Fibroblast of skin of left biceps (primary cell): ENCODE measurements at regions not wholly inside any gene's neighbourhood (a gene's known extent, or its start where the extent isn't known, plus 50 kb on each side); places are given as distances from the start of the nearest gene placed in this dataset.

Experiments
- DNase-seq, 2 experiments: peaks; one replicate each; pipeline ENCODE4 v3.0.0-alpha.2; 2013; ENCODE audit warnings: low read depth in 2 of 2

DNA sequence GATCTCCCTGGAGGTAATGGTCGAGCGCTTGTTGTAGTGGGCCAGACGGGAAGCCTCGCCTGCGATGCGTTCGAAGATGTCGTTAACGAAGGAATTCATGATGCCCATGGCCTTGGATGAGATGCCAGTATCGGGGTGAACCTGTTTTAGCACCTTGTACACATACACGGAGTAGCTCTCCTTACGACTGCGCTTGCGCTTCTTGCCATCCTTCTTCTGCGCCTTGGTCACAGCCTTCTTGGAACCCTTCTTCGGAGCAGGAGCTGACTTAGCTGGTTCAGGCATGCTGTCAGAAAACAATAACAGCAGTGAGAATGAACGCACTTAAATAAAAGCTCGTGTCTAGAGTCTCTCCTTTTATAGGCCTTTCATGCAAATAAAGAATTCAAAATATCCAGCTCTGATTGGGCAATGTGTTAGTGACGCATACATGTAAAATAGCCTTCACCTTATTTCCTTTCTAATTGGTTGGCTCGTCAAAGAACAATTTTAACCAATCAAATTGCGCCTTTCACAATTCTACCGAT, 129.2 kb downstream of the HFE start:
- DNase-seq: peak; percentile 98 to 99

DNA sequence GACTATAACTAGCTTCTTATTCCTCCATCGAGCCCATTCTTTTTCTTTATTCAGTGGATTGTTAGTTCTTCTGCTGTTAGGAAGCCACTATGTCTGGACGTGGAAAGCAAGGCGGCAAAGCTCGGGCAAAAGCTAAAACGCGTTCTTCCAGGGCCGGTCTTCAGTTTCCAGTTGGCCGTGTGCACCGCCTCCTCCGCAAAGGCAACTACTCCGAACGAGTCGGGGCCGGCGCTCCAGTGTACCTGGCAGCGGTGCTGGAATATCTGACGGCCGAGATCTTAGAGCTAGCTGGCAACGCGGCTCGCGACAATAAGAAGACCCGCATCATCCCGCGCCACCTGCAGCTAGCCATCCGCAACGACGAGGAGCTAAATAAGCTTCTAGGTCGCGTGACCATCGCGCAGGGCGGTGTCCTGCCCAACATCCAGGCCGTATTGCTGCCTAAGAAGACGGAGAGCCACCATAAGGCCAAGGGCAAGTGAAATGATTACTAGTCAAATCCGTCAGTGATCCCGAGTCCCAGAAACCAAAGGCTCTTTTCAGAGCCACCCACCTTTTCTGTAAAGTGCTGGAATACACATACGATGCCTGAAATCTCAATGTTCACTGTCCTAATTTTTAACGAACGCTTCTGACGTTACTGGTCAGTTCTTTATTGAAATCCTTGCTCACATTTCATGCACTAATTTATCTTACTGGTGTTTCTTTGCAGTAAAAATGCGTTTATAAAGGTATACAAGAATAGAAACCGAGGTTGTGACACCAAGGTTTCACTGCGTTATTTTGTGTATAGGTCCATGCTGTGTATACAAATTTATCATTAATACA, 129.9 kb downstream of the HFE start:
- DNase-seq: no peak

- DNase-seq: no peak
Measured at GRCh38 chr6:26217714-26218075, 130.5 kb downstream of the HFE start.

DNA sequence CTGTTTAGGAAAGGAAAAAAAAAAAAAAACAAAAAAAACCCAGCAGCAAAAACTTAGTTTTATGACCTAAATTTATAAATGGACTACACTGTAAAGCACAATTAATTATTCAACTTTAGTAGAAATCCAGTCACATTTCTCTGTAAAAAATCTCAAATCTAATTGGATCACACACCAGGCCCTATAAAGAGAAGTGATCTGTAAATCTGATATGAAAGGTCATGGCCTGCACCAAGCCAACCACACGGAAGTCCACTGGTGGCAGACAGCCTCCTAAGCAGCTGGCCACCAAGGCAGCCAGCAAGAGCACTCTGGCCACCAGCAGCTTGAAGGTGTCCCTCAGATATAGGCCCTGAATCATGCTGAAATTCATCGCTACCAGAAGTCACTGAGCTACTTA, 131.6 kb downstream of the HFE start:
- no peak for DNase-seq

DNA sequence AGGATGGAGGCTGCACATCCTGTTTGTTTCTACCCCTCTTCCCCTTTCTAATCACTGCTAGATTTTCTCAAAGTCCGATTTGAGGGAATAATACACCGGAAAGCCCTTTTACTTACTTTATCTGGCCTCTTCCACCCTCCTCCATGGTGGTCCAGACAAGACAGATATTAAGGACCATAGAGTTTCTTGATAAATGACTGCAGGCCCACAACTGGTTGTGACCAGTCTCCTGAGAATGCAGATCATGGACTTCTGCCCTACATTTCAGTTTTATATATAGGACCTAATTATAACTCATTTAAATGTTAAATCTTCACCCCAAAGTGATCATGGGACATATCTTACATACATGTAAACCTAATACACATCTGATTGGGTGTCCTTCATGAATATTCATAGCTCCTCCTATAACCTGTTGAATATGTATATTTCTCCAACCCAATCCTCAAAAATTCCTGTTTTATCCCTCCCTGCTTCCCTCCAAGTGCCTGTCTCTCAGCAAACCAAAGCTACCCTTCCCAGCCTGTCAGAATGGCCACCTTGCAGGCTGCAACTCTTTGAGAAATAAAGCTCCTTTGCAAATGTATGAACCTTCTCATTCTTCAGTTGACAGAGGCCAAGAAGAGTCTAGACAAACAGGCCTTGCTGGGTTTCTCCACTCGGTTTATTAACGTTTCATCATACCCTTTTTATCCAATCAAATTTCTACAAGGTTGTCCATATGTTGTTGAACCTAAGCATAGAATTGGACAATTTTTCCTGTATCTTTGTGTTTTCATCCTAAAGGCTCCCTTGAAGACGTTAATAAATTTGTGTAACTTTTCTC, 133.1 kb downstream of the HFE start:
- no peak for DNase-seq

DNA sequence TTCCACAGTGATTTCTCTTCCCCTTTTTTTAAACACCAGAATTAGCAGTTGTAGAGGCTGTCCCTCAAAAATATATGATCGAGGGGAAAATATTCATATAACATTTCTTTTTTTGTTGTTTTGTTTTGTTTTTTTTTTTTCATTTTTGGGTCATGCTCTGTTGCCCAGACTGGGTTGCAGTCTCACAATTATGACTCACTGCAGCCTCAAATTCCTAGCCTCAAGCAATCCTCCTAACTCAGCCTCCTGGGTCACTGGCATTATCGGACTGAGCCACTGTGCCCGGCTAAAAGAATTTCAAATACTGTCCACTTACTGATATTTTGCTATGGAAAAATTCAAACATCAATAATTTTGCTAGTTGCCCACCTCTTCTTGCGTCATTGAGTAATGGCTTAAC, 134.0 kb downstream of the HFE start:
- DNase-seq: no peak

GRCh38 chr6:26222571-26222970, 135.3 kb downstream of the HFE start:
- DNase-seq: no peak

DNA sequence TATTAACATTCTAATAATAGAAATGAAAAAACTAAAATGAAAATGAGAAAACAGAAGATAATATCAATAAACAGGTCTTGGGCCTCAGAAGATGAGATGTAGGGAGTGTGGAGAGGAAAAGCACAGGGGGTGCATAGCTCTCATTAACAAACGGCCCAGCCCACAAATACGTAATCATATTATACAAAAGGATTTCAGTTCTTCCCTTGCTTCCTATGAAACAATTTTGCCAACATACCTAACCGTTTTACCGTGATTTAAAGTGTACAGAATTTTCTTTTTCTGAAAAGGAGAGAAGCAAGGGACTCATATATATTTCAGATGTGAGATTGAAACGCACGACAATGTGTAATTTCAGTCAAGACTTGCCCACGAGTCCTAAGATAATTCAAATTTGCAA, 136.0 kb downstream of the HFE start:
- no peak for DNase-seq

DNA sequence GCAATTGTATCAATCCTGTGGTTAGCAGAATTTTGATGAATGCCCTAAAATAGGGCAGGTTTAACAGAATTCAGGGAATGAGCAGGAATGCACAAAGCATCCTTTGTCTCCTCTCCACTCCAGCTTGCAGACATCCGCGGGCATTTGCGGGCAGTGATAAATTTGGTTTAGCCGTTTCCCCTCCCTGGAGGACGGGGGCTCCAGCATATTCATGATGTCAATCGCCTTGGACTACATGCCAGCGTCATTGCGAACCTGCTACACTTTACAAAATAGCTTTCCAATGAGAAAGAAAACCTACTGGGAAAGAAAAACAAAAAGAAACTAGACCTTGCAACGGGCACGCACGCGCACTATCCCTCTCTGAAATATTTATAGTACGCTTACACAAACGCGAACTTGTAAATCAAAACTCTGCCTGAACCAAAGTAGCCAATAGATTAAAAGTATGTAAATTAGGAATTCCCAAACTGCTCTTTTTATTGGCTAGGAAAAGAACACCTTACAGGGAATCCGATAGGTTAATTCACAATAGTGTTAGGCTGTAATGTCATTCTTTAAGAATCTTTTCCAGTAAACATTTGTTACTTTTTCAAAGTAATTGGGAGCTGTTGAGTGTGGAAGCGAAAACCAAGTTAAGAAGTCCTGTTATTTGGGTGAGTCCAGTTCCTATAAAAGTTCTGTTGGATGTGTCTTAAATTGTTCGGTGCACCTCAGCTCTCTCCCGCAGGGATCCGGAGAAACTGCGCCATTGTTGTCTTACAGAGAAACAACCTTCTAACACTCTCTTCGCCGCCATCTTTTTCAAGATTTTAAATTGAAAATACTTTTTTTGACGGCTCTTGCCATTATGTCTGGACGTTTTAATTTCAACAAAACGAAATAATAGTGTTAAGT, 136.7 kb downstream of the HFE start:
- DNase-seq: peak; percentile 82 to 89

GRCh38 chr6:26224547-26224912, 137.3 kb downstream of the HFE start:
- DNase-seq: no peak

DNA sequence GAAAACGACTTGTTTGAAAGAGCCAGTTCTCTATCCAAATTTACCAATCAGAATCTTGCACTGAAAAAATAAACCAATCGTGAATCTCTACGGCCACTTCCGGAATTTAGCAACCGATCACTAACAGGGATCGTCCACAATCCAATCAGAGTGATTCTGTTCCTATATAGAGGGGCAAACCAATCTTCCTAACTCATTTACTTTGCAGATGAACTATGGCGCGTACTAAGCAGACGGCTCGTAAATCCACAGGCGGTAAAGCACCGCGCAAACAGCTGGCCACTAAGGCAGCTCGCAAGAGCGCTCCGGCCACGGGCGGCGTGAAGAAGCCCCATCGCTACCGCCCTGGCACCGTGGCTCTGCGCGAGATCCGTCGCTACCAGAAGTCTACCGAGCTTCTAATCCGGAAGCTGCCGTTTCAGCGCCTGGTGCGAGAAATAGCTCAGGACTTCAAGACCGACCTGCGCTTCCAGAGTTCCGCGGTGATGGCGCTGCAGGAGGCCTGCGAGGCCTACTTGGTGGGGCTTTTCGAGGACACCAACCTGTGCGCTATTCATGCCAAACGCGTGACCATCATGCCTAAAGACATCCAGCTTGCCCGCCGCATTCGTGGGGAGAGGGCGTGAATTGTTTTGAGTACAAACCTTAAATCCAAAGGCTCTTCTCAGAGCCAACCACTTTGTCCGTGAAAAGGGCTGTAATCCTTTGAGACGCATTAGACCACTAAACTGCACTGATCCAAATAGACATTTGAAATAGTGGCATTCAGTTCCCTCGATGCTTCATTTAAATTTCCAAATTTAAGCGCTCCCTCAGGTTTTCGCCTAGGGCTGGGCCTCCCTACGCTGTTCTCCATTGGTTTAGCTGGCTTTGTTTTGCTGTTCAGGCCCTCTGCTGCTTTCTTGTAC, 138.0 kb downstream of the HFE start:
- peak; percentile 86 to 92 for DNase-seq

- no peak for DNase-seq
Measured at GRCh38 chr6:26225848-26226578, 138.8 kb downstream of the HFE start.

- DNase-seq: no peak
Measured at GRCh38 chr6:26226579-26226967, 138.4 kb upstream of the BTN3A2 start.

DNA sequence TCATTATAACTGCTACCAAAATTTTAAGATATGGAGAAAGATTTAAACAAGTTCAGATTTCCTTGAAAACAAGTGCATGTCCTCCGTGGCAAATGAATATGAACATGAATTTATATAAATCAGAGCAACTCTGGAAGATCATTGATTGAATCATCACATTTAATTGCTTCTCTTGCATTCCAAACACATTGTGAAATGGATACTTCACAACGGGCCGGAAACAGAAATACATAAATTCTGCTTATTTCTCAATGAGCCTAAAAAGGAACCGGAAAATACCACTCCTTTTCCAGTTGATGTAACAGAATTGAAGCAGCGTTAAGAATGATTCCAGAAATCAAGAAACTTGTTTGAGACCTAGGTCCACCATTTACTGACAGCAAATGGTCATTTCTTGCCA, 134.6 kb upstream of the BTN3A2 start:
- no peak for DNase-seq

GRCh38 chr6:26231006-26231587, 133.9 kb upstream of the BTN3A2 start:
- no peak for DNase-seq

- DNase-seq: no peak
Measured at GRCh38 chr6:26232306-26232939, 132.6 kb upstream of the BTN3A2 start.

DNA sequence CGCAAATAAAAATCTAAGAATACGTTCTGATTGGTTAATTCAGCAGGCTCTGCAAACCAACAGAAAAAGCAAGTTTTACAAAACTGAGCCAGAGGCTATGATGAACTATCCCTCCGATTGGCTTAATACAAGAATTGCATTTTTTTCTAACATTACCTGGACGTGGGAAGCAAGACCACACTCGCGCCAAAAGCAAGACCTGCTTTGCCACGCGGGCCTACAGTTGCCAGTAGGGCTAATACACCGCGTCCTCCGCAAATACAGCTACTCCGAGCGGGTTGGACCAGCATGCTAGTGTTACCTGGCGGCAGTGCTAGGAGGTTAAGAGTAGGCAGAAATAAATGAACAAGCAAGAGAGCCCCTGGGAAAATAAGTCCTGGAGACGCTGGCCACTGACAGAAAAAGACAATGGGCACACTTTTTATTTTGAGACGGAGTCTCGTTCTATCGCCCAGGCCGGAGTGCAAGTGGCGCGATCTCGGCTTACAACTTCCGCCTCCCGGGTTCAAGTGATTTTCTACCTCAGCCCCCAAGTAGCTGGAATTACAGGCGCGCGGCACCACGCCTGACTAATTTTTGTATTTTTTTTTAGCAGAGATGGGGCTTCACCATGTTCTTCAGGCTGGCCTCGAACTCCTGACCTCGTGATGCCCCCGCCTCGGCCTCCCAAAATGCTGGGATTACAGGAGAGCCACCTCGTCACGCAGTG, 131.9 kb upstream of the BTN3A2 start:
- no peak for DNase-seq

- no peak for DNase-seq
Measured at GRCh38 chr6:26233649-26234420, 131.2 kb upstream of the BTN3A2 start.
